Hematopoietic multipotent progenitor cell treated with erythropoietin and hydrocortisone succinate and interleukin-3 and kit ligand, for 4 days (in vitro differentiated cells): ENCODE measurements at regions not wholly inside any gene's neighbourhood (a gene's known extent, or its start where the extent isn't known, plus 50 kb on each side); places are given as distances from the start of the nearest gene placed in this dataset.

Experiments used
- DNase-seq: peaks from one replicate; pipeline ENCODE4 v3.0.0-alpha.2; 2015

GRCh38 chr10:88023676-88024075 is 160.3 kb downstream of the PTEN start:
- DNase-seq: no peak

DNA sequence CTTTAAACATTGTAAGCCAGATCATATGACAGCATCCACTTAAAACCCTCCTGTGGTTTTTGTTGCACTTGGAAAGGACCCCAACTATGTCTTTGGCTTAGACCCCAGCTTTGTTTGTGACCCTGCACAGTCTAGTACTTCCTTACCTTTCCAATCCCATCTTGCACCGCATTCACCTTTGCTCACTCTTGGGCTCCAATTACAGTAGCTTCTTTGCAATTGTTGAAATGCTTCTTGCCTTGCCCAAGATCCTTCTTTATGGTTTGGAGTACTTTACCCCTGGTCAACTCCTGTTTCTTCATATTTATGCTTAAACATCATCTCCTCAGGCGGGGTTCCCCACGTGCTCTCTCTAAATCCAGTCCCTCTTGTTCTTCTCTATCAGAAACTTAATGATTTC is 162.6 kb downstream of the PTEN start:
- DNase-seq: no peak

DNA sequence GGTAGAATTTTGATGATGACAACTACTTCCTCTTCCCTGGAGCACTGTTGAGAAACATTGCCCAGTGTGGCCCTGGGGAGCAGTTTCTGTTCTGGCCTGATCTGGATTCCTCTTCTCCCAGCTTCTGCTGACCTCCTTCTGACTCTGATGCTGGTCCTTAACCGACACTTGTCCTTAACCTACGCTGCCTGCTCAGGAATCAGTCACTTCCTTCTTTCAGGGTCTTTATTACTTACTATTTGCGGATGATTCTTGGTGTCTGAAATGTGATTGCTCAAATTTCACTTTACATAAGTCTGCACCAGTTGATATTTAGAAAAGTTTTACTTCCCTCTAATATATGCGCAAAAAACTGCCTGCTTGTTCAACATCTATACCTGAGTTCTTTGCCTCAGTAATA is 164.1 kb downstream of the PTEN start:
- peak; percentile 71 for DNase-seq

GRCh38 chr10:88028072-88028471 is 164.6 kb downstream of the PTEN start:
- DNase-seq: no peak

- DNase-seq: no peak
Observed at GRCh38 chr10:88028654-88029053, 165.2 kb downstream of the PTEN start.

DNA sequence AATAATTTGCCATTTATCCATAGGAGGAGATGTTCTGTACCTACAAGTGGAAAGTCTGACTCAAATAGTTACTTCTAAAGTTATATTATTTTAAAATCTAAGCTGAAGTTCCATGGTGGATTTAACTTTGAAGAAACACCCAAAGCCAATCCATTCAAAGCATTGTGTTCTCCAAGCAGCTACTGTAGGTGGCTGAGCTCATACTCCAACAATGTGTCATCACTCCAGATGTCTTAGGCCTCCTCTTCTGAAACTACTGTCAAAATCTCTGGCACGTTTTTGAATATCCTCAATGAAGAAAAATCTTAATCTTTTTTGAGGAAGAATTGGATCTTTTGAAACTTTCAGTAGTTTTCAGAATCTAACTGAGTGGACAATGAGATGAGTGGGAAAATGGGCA is 169.1 kb downstream of the PTEN start:
- no peak for DNase-seq

GRCh38 chr10:88033385-88033784 is 170.0 kb downstream of the PTEN start:
- DNase-seq: peak; percentile 57

GRCh38 chr10:88033793-88034192 is 170.4 kb downstream of the PTEN start:
- no peak for DNase-seq

DNA sequence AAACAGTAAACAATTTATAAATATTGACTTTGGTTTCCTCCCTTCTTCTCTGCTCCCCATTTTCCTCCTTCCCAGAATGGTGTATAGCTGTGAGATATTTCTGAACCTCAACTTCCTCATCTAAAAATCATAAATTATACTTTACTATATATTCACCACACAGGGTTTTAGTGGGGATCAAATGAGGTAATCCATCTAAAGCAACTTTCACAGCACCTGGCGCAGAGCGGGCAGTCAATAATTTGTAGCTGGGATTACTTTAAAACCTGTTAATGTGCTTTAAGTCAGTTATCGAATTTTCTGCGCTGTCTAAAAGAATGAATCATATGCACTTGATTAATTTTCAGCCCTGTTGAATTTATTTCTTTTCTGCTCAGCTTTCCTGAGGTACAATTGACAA is 172.7 kb downstream of the PTEN start:
- DNase-seq: no peak

DNA sequence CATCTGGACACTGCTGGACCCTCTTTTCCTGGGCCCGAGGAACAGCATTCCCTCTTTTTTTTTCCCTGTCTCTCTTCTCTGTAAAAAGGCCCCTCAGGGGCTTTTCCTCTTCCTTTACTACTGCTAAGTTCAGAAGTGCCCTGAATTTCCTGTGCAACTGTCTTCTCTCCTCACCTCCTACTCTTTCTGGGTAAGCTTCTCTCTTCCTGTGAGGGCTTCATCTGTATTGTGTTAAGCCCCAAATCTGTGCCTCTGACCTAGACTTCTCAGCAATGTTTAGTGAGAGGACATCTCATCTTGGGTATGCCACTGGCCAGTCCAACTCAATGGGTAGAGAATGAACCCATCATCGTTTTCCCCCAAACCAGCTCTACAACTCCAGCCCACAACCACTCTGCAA is 174.2 kb downstream of the PTEN start:
- no peak for DNase-seq

DNA sequence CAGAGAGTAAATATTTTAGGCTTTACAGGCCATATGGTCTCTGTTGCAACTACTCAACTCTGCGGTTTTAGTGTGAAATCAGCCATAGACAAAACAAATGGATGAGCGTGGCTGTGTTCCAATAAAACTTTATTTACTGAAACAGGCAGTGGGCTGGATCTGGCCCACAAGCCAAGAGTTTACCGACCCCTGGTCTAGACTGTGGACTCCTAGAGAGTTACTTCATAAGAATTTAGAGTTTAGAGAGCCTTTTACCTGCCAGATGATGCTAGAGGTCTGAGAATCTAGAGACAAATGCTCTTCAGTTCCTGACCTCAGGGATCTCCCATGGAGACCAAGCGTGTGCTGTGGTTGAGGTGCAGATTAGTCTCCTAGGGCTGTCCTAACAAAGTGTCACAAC is 174.8 kb downstream of the PTEN start:
- DNase-seq: no peak

- no peak for DNase-seq
Observed at GRCh38 chr10:88039496-88040200, 176.2 kb downstream of the PTEN start.

DNA sequence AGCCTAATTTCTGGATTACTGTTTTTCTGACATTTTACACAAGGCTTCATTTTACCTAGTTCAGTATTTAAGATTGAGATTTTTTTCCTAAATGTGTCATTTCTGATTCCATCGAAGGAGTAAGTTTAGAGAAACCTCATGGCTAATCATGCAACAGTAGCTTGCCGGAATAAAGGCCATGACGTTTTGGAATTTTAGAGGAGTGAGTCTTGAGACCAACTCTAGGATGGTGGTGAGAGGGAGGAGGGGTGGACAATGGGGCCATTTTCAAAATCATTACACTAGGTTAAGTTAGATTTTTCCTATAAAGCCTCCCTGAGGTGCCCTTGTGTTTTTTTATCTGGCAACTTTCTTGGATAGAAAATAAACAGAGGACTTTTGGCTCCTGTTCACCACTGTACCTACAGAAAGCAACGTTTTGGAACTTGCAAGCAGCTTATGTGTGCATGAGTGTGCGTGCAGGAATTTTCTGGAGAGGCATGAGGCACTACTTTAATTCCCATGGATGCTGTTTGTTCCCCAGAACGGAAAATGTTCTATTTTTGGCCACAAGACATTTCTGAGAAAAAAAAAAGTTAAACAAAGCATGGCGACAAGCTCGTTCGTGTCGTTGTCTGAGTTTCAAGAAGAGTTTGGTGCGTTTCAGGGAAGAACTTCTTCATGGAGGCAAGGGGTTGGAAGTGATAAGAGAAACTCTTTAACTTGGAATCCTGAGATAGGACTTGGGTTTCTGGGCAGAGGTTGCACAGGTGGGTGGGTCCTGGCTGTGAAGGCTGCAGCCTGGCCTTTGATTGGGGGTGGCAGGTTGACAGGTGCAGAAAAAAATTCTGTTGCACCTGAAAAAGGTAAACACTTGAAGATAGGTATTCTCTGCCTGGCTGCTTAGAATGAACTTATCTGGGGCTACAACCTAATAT is 178.1 kb downstream of the PTEN start:
- DNase-seq: no peak

GRCh38 chr10:88042160-88043100 is 179.0 kb downstream of the PTEN start:
- DNase-seq: peak; percentile 77

DNA sequence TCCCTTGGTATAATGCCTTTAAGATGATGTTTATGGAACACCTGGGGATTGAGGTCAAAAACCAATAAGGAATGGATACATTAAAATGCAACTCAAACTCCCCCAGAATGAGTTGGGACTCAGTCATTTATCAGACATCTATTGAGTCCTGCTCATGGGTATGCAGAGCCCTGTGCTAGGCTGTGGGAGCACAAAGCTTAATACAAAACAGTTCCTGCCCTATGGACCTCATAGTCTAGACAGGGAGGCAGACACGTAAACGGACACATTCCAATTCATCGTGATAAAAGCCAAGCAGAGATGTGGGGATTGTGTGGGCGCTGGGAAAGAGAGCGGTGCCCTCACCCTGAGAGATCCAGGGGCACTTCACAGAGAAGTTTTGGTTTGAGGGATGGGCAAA is 181.7 kb downstream of the PTEN start:
- no peak for DNase-seq

GRCh38 chr10:88045656-88046415 is 182.4 kb downstream of the PTEN start:
- peak; percentile 88 for DNase-seq

- no peak for DNase-seq
Observed at GRCh38 chr10:88047579-88047978, 184.2 kb downstream of the PTEN start.

DNA sequence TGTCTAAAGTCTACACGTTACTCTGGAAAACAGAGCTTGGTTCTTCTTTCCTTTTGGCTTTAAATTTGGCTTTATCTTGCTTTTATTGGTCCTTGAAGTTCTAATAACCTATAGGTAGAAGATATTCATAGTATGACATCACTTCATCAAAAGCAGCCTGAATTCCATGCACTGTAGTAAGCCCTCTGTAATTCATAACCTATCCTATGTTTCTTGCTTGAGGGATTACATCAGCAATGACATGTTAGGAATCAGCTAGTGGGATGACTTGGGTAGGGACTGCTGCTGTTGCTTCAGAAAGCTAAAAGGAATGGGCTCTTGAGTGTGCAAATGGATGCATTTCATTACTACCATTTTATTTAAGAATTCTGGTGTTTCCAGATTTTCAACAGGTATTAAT is 184.9 kb downstream of the PTEN start:
- DNase-seq: no peak

DNA sequence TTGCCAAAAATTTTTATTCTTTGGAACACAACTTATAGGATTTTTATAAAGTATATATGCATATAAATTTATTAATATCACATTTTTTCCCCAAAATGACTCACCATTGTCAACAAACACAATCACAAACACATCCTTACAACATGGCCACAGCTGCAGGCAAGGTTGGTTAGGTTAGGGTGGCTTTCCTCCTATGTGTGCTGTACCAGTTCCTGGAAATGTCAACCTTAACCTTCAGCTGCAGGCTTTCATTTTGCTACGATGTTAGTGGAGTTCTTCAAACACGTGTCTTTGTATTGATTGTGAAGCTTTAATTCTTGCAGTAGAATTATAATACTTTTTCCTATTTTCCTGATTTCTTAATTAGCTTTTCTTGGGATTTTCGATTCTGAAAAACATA is 185.8 kb downstream of the PTEN start:
- no peak for DNase-seq

GRCh38 chr10:88057720-88058119 is 194.3 kb downstream of the PTEN start:
- no peak for DNase-seq

DNA sequence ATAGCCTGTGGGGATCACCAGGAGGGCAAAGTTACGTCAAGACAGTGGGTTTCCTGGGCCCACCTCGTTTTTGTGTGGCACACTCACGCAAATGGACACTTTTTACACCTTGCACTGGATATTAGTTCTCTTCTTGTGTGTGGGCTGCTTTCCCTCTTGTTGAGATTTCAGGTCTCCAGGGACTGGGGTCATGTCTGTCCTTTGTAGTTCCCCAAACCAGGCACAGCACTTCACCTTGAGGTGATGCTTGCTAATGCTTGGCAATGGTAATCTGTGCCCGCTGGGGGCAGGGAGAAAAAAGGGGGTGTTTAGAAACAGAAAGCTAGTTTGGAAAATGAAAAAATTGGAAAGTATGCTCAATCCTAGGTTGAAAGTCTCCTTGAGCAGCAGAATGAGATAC is 195.3 kb downstream of the PTEN start:
- no peak for DNase-seq

GRCh38 chr10:88059190-88059589 is 195.8 kb downstream of the PTEN start:
- DNase-seq: no peak
